Uterus (tissue), 2 donors: ENCODE measurements at regions not wholly inside any gene's neighbourhood (a gene's known extent, or its start where the extent isn't known, plus 50 kb on each side); places are given as distances from the start of the nearest gene placed in this dataset.
"Not testable (repeated sequence)": the region's sequence is repeated elsewhere in the genome, so short reads cannot be mapped to it uniquely, and the experiment has no call there.

Source experiments
- CTCF ChIP-seq, 4 experiments: fragments of 200-600 bp in 2 of 4; fragments of 450-650 bp in 2 of 4; sonication (generic) in 2 of 4; IDR thresholded peaks; one replicate each; pipeline ENCODE4 v1.5.1; 2016 to 2019; ENCODE audit warnings: antibody characterized with exemption in 4 of 4, mild to moderate bottlenecking in 2 of 4, moderate library complexity in 1 of 4
- POLR2A ChIP-seq, 2 donors: fragments of 450-650 bp; IDR thresholded peaks; one replicate each; pipeline ENCODE4 v1.6.1; 2016; ENCODE audit warnings: antibody characterized with exemption in 2 of 2, mild to moderate bottlenecking in 1 of 2, moderate library complexity in 1 of 2

GRCh38 chr13:22961342-22961741, 219.4 kb upstream of the SGCG start:
- TF ChIP-seq CTCF, POLR2A (IDR thresholded peaks at IDR 0.05): not testable (repeated sequence)
